ENCODE measurements at regions not wholly inside any gene's neighbourhood (a gene's known extent, or its start where the extent isn't known, plus 50 kb on each side); places are given as distances from the start of the nearest gene placed in this dataset.

GRCh38 chr13:91001371-91001770, 346.1 kb upstream of the MIR17HG start:
- Histone ChIP-seq H3K9me3 (ENCODE audit: control insufficient read depth in 2 of 2, insufficient read depth in 1 of 2, low read depth in 1 of 2, low read length in 1 of 2) (no peaks in the 10 kb centered on the region), H3K4me3 (ENCODE audit: low read depth in 1 of 2, low read length in 2 of 2) (no peak overlapping the region), H3K36me3 (ENCODE audit: control insufficient read depth in 2 of 2, insufficient read depth in 2 of 2, low read length in 1 of 2) (no peaks in the 10 kb centered on the region), H3K27me3 (ENCODE audit: control insufficient read depth in 1 of 2, insufficient read depth in 2 of 2, low read length in 2 of 2) (no peaks in the 10 kb centered on the region), H3K4me1 (ENCODE audit: control insufficient read depth in 2 of 2, insufficient read depth in 2 of 2, low read length in 1 of 2) (no peaks in the 10 kb centered on the region), H3K27ac (ENCODE audit: low read depth in 2 of 2, low read length in 1 of 2) (no peak overlapping the region)
- 86 to 87% methylated on average over 6 of the region's 6 CpGs for WGBS, 2 donors

- no peaks in the 10 kb centered on the region for H3K36me3 ChIP-seq (ENCODE audit: control insufficient read depth in 2 of 2, insufficient read depth in 2 of 2, low read length in 1 of 2)
- WGBS, 2 donors = 43 to 48% methylated on average over 3 of the region's 3 CpGs
These were observed 332.8 kb upstream of the MIR17HG start for GRCh38 chr13:91014696-91015095.

GRCh38 chr13:91017031-91017668, 330.3 kb upstream of the MIR17HG start:
- no peaks in the 10 kb centered on the region for H3K4me1 ChIP-seq (ENCODE audit: control insufficient read depth in 2 of 2, insufficient read depth in 2 of 2, low read length in 1 of 2)
- H3K36me3 ChIP-seq (ENCODE audit: control insufficient read depth in 2 of 2, insufficient read depth in 2 of 2, low read length in 1 of 2) = no peaks in the 10 kb centered on the region
- no peaks in the 10 kb centered on the region for H3K9me3 ChIP-seq (ENCODE audit: control insufficient read depth in 2 of 2, insufficient read depth in 1 of 2, low read depth in 1 of 2, low read length in 1 of 2)
- no peaks in the 10 kb centered on the region for H3K27me3 ChIP-seq (ENCODE audit: control insufficient read depth in 1 of 2, insufficient read depth in 2 of 2, low read length in 2 of 2)
- H3K4me3 ChIP-seq (ENCODE audit: low read depth in 1 of 2, low read length in 2 of 2) = no peak overlapping the region
- no peak overlapping the region for H3K27ac ChIP-seq (ENCODE audit: low read depth in 2 of 2, low read length in 1 of 2)
- 43 to 45% methylated on average over 2 of the region's 2 CpGs for WGBS, 2 donors

More at GRCh38 chr13:91014696-91015095, 332.8 kb upstream of the MIR17HG start:
- Histone ChIP-seq H3K27me3 (ENCODE audit: control insufficient read depth in 1 of 2, insufficient read depth in 2 of 2, low read length in 2 of 2) (no peaks in the 10 kb centered on the region), H3K4me1 (ENCODE audit: control insufficient read depth in 2 of 2, insufficient read depth in 2 of 2, low read length in 1 of 2) (no peaks in the 10 kb centered on the region), H3K4me3 (ENCODE audit: low read depth in 1 of 2, low read length in 2 of 2) (no peak overlapping the region), H3K9me3 (ENCODE audit: control insufficient read depth in 2 of 2, insufficient read depth in 1 of 2, low read depth in 1 of 2, low read length in 1 of 2) (no peaks in the 10 kb centered on the region), H3K27ac (ENCODE audit: low read depth in 2 of 2, low read length in 1 of 2) (no peak overlapping the region)

- WGBS, 2 donors = 67 to 68% methylated on average over 15 of the region's 15 CpGs
- H3K36me3 ChIP-seq (ENCODE audit: control insufficient read depth in 2 of 2, insufficient read depth in 2 of 2, low read length in 1 of 2) = no peaks in the 10 kb centered on the region
- no peak overlapping the region for H3K27ac ChIP-seq (ENCODE audit: low read depth in 2 of 2, low read length in 1 of 2)
- H3K9me3 ChIP-seq (ENCODE audit: control insufficient read depth in 2 of 2, insufficient read depth in 1 of 2, low read depth in 1 of 2, low read length in 1 of 2) = no peaks in the 10 kb centered on the region
- H3K4me1 ChIP-seq (ENCODE audit: control insufficient read depth in 2 of 2, insufficient read depth in 2 of 2, low read length in 1 of 2) = no peaks in the 10 kb centered on the region
- H3K27me3 ChIP-seq (ENCODE audit: control insufficient read depth in 1 of 2, insufficient read depth in 2 of 2, low read length in 2 of 2) = no peaks in the 10 kb centered on the region
- H3K4me3 ChIP-seq (ENCODE audit: low read depth in 1 of 2, low read length in 2 of 2) = no peak overlapping the region
These were observed 329.8 kb upstream of the MIR17HG start for GRCh38 chr13:91017669-91018053.

- Histone ChIP-seq H3K9me3 (ENCODE audit: control insufficient read depth in 2 of 2, insufficient read depth in 1 of 2, low read depth in 1 of 2, low read length in 1 of 2) (no peaks in the 10 kb centered on the region), H3K27ac (ENCODE audit: low read depth in 2 of 2, low read length in 1 of 2) (no peak overlapping the region), H3K4me3 (ENCODE audit: low read depth in 1 of 2, low read length in 2 of 2) (no peak overlapping the region), H3K4me1 (ENCODE audit: control insufficient read depth in 2 of 2, insufficient read depth in 2 of 2, low read length in 1 of 2) (no peaks in the 10 kb centered on the region), H3K36me3 (ENCODE audit: control insufficient read depth in 2 of 2, insufficient read depth in 2 of 2, low read length in 1 of 2) (no peaks in the 10 kb centered on the region), H3K27me3 (ENCODE audit: control insufficient read depth in 1 of 2, insufficient read depth in 2 of 2, low read length in 2 of 2) (no peaks in the 10 kb centered on the region)
These were observed 326.9 kb upstream of the MIR17HG start for GRCh38 chr13:91020461-91021034.

GRCh38 chr13:91024157-91024792, 323.2 kb upstream of the MIR17HG start:
- Histone ChIP-seq H3K9me3 (ENCODE audit: control insufficient read depth in 2 of 2, insufficient read depth in 1 of 2, low read depth in 1 of 2, low read length in 1 of 2) (no peaks in the 10 kb centered on the region), H3K27me3 (ENCODE audit: control insufficient read depth in 1 of 2, insufficient read depth in 2 of 2, low read length in 2 of 2) (no peaks in the 10 kb centered on the region), H3K4me3 (ENCODE audit: low read depth in 1 of 2, low read length in 2 of 2) (no peak overlapping the region), H3K27ac (ENCODE audit: low read depth in 2 of 2, low read length in 1 of 2) (no peak overlapping the region), H3K4me1 (ENCODE audit: control insufficient read depth in 2 of 2, insufficient read depth in 2 of 2, low read length in 1 of 2) (no peaks in the 10 kb centered on the region), H3K36me3 (ENCODE audit: control insufficient read depth in 2 of 2, insufficient read depth in 2 of 2, low read length in 1 of 2) (no peaks in the 10 kb centered on the region)
- 77 to 82% methylated on average over 3 of the region's 3 CpGs for WGBS, 2 donors

GRCh38 chr13:91025442-91025841, 322.0 kb upstream of the MIR17HG start:
- no peaks in the 10 kb centered on the region for H3K27me3 ChIP-seq (ENCODE audit: control insufficient read depth in 1 of 2, insufficient read depth in 2 of 2, low read length in 2 of 2)
- no peaks in the 10 kb centered on the region for H3K9me3 ChIP-seq (ENCODE audit: control insufficient read depth in 2 of 2, insufficient read depth in 1 of 2, low read depth in 1 of 2, low read length in 1 of 2)
- no peak overlapping the region for H3K27ac ChIP-seq (ENCODE audit: low read depth in 2 of 2, low read length in 1 of 2)
- H3K4me1 ChIP-seq (ENCODE audit: control insufficient read depth in 2 of 2, insufficient read depth in 2 of 2, low read length in 1 of 2) = no peaks in the 10 kb centered on the region
- H3K4me3 ChIP-seq (ENCODE audit: low read depth in 1 of 2, low read length in 2 of 2) = no peak overlapping the region
- H3K36me3 ChIP-seq (ENCODE audit: control insufficient read depth in 2 of 2, insufficient read depth in 2 of 2, low read length in 1 of 2) = no peaks in the 10 kb centered on the region

- Histone ChIP-seq H3K4me1 (ENCODE audit: control insufficient read depth in 2 of 2, insufficient read depth in 2 of 2, low read length in 1 of 2) (no peaks in the 10 kb centered on the region), H3K27ac (ENCODE audit: low read depth in 2 of 2, low read length in 1 of 2) (no peak overlapping the region), H3K9me3 (ENCODE audit: control insufficient read depth in 2 of 2, insufficient read depth in 1 of 2, low read depth in 1 of 2, low read length in 1 of 2) (peaks cover 2% of the 10 kb centered on the region in 2 donors), H3K36me3 (ENCODE audit: control insufficient read depth in 2 of 2, insufficient read depth in 2 of 2, low read length in 1 of 2) (no peaks in the 10 kb centered on the region), H3K27me3 (ENCODE audit: control insufficient read depth in 1 of 2, insufficient read depth in 2 of 2, low read length in 2 of 2) (no peaks in the 10 kb centered on the region), H3K4me3 (ENCODE audit: low read depth in 1 of 2, low read length in 2 of 2) (no peak overlapping the region)
- WGBS, 2 donors = 91 to 93% methylated on average over 3 of the region's 3 CpGs
These were observed 316.0 kb upstream of the MIR17HG start for GRCh38 chr13:91031508-91031907.

GRCh38 chr13:91032104-91032503, 315.4 kb upstream of the MIR17HG start:
- no peak overlapping the region for H3K4me3 ChIP-seq (ENCODE audit: low read depth in 1 of 2, low read length in 2 of 2)
- no peaks in the 10 kb centered on the region for H3K4me1 ChIP-seq (ENCODE audit: control insufficient read depth in 2 of 2, insufficient read depth in 2 of 2, low read length in 1 of 2)
- H3K27me3 ChIP-seq (ENCODE audit: control insufficient read depth in 1 of 2, insufficient read depth in 2 of 2, low read length in 2 of 2) = no peaks in the 10 kb centered on the region
- H3K9me3 ChIP-seq (ENCODE audit: control insufficient read depth in 2 of 2, insufficient read depth in 1 of 2, low read depth in 1 of 2, low read length in 1 of 2) = peaks cover 2% of the 10 kb centered on the region in 2 donors
- H3K36me3 ChIP-seq (ENCODE audit: control insufficient read depth in 2 of 2, insufficient read depth in 2 of 2, low read length in 1 of 2) = no peaks in the 10 kb centered on the region
- WGBS, 2 donors = 18 to 41% methylated on average over 1 of the region's 1 CpG
- H3K27ac ChIP-seq (ENCODE audit: low read depth in 2 of 2, low read length in 1 of 2) = no peak overlapping the region

GRCh38 chr13:91036886-91037285, 310.6 kb upstream of the MIR17HG start:
- Histone ChIP-seq H3K4me1 (ENCODE audit: control insufficient read depth in 2 of 2, insufficient read depth in 2 of 2, low read length in 1 of 2) (no peaks in the 10 kb centered on the region), H3K9me3 (ENCODE audit: control insufficient read depth in 2 of 2, insufficient read depth in 1 of 2, low read depth in 1 of 2, low read length in 1 of 2) (peaks cover 0 to 2% of the 10 kb centered on the region in 2 donors), H3K4me3 (ENCODE audit: low read depth in 1 of 2, low read length in 2 of 2) (no peak overlapping the region), H3K36me3 (ENCODE audit: control insufficient read depth in 2 of 2, insufficient read depth in 2 of 2, low read length in 1 of 2) (no peaks in the 10 kb centered on the region), H3K27me3 (ENCODE audit: control insufficient read depth in 1 of 2, insufficient read depth in 2 of 2, low read length in 2 of 2) (no peaks in the 10 kb centered on the region), H3K27ac (ENCODE audit: low read depth in 2 of 2, low read length in 1 of 2) (no peak overlapping the region)
- WGBS, 2 donors = 55 to 66% methylated on average over 3 of the region's 3 CpGs

All from esophagus (tissue), 2 donors.